C4-2B (cell line): ENCODE measurements at regions not wholly inside any gene's neighbourhood (a gene's known extent, or its start where the extent isn't known, plus 50 kb on each side); places are given as distances from the start of the nearest gene placed in this dataset.
A peak's percentile ranks its signal among the peaks of the same experiment; 100 is the strongest.
"Not testable (repeated sequence)": the region's sequence is repeated elsewhere in the genome, so short reads cannot be mapped to it uniquely, and the experiment has no call there.

Experiments used
- H3K27ac ChIP-seq: fragments of 450-650 bp; 2 replicates; pipeline ENCODE4 v1.5.1; 2017
- TF ChIP-seq, protein P1 (sequence below): fragments of 450-650 bp; conservative IDR thresholded peaks from 2 replicates; pipeline ENCODE4 v1.5.1; 2017; ENCODE audit warnings: mild to moderate bottlenecking

DNA sequence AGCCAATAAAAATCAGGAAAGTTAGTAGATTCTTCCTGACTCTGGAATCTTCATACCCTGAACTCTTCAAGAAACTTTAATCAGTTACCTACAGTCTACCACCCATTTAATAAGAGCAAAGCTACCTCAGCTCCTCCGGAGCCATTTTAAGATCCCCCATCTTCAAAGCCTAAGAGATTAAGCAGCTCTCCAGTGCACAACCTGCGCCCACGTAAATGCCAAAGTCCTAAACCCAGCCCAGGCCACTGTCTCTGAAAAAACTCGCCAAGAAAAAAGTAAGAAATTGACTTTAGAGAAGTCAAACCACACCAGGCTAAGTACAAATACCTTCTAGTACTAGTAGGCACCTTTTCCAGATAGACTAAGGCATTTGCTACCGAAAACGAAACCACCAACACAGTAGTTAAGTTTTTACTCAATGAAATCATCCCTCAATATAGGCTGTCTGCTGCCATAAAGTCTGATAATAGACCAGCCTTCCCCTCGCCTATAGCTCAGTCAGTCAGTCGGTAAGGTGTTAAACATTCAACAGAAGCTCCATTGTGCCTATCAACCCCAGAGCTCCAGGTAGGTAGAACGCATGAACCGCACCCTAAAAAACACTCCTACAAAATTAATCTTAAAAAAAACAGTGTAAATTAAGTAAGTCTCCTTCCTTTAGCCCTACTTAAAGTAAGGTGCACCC, 122.2 kb upstream of the DEFB108B start:
- H3K27ac ChIP-seq, result not testable (repeated sequence)

DNA sequence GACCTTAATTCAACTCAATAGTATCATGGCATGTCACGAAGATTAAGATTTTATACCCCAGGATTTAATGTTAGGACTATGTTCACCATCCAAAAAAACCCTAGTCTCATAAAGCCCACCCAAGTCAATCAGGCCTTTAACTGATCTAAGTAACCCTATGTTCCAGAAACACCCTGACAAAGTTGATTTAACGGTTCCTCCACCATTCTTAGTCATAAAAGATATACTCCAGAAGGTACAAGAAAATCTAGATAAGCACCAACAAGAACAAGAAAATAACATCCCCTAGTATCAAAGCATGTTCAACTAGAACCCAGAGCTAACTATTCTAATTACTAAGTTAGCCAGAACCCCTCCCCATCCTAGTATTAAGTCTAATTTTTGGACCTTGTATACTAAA, 120.7 kb upstream of the DEFB108B start:
- H3K27ac ChIP-seq, result not testable (repeated sequence)

DNA sequence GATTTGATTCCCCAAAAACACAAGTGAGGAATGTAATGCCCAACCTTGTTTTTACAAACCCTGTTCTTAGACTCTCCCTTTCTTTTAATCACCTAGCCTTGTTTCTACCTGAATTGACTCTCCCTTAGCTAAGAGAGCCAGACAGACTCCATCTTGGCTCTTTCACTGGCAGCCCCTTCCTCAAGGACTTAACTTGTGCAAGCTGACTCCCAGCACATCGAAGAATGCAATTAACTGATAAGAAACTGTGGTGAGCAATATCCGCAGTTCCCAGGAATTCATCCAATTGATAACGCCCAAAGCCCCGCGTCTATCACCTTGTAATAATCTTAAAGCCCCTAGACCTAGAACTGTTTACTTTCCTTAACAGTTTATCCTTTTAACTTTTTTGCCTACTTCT, 120.2 kb upstream of the DEFB108B start:
- H3K27ac ChIP-seq, result not testable (repeated sequence)

DNA sequence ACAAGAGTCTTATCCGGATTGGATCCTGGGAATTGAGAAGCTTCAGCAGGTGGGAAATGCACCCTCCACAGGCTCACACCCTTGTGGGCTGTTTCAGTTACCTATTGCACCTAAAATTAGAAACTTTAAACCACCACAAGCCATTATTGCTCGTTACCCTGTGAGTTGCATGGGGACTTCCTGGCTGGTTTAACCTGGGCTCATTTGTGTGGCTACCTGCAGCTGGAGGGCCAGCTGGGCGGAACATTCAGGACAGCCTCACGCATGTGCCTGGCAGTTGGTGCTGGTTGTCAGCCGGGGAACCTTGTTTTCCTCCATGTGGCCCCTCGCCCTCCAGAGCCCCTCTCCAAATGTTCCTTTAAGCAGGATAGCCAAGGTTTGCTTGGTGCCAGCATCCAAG, 118.5 kb upstream of the DEFB108B start:
- H3K27ac ChIP-seq, result not testable (repeated sequence)

DNA sequence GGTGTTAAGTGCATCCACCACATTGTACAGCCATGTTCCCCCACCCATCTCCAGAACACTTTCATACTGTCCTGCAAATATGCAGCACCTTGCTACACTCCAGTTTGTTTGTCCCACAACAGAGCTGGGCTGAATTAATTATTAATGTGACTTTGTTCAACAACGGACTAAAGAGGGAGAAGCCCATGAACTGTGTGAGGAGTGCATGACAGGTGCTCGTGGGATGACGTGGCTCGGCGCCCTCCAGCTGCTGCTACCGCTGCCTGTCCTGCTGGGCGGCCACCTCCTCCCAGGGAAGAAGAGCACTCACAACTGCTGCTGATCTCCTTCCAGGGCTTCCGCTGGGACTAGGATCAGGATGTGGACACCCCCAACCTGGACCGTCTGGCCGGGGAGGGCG, 111.2 kb upstream of the DEFB108B start:
- H3K27ac ChIP-seq, result not testable (repeated sequence)

DNA sequence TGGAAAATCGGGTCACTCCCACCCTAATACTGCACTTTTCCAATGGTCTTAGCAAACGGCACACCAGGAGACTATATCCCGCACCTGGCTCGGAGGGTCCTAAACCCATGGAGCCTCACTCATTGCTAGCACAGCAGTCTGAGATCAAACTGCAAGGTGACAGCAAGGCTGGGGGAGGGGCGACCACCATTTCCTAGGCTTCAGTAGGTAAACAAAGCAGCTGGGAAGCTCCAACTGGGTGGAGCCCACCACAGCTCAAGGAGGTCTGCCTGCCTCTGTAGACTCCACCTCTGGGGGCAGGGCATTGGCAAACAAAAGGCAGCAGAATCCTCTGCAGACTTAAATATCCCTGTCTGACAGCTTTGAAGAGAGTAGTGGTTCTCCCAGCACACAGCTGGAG, 109.0 kb upstream of the DEFB108B start:
- not testable (repeated sequence) for H3K27ac ChIP-seq

DNA sequence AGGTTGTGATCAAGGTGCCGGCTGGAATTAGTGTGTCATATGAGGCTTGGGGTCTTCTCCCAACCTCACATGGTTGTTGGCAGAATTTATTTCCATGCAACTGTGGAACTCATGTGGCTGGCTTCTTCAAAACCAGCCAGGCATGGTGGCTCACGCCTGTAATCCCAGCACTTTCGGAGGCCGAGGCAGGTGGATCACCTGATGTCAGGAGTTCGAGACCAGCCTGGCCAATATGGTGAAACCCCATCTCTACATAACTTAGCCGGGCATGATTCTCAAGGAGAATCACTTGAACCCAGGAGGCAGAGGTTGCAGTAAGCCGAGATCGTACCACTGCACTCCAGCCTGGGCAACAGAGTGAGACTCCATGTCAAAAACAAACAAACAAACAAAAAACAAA, 102.3 kb upstream of the DEFB108B start:
- not testable (repeated sequence) for H3K27ac ChIP-seq

DNA sequence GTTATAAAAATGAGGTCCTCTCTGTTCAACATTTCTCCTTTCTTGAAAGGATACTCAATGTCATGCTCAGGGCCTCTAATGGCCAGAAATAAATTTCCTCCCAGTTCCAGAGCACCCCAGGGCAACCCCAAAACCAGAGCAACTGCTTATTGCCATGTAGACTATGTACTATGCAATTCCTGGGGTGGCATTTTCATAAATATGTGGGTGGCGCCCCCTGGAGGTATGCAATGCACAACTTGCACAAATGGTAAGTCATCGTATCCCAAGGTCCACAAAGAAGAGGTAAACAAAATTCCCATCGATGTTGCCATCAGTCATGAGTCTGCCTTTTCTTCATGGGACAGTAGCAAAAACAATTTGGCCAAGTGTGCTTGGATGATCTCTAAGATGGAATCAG, 98.6 kb upstream of the DEFB108B start:
- not testable (repeated sequence) for H3K27ac ChIP-seq
- TF ChIP-seq, protein P1, sequence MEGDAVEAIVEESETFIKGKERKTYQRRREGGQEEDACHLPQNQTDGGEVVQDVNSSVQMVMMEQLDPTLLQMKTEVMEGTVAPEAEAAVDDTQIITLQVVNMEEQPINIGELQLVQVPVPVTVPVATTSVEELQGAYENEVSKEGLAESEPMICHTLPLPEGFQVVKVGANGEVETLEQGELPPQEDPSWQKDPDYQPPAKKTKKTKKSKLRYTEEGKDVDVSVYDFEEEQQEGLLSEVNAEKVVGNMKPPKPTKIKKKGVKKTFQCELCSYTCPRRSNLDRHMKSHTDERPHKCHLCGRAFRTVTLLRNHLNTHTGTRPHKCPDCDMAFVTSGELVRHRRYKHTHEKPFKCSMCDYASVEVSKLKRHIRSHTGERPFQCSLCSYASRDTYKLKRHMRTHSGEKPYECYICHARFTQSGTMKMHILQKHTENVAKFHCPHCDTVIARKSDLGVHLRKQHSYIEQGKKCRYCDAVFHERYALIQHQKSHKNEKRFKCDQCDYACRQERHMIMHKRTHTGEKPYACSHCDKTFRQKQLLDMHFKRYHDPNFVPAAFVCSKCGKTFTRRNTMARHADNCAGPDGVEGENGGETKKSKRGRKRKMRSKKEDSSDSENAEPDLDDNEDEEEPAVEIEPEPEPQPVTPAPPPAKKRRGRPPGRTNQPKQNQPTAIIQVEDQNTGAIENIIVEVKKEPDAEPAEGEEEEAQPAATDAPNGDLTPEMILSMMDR, result peak; percentile 55

DNA sequence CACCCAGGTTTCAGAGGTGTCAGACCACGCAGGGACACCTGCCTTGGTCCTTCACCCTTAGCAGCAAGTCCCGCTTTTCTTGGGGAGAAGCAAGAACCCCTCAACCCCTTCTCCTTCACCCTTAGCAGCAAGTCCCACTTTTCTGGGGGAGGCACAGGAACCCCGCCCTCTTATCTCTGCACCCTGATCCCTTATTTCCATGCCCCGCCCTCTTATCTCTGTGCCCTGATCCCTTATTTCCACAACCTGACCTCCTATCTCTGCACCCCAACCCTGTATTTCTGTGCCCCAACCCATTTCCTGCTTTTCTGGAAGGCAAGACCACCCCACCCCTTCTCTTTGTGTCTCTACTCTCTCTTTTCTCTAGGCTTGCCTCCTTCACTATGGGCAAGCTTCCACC, 94.7 kb upstream of the DEFB108B start:
- H3K27ac ChIP-seq, result not testable (repeated sequence)

DNA sequence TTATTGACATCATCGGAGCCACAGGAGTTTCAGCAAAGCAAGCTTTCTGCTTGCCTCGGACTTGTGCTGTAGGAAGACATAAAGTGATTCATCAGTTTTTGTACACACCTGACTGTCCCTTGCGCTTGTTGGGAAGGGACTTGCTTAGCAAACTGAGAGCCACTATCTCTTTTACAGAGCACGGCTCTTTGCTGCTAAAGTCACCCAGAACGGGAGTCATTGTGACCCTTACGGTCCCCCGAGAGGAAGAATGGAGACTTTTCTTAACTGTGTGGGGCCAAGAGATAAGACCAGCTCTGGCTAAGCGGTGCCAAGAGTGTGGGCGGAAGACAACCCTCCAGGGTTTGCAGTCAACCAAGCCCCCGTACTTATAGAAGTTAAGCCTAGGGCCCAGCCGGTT, 89.6 kb upstream of the DEFB108B start:
- not testable (repeated sequence) for H3K27ac ChIP-seq

DNA sequence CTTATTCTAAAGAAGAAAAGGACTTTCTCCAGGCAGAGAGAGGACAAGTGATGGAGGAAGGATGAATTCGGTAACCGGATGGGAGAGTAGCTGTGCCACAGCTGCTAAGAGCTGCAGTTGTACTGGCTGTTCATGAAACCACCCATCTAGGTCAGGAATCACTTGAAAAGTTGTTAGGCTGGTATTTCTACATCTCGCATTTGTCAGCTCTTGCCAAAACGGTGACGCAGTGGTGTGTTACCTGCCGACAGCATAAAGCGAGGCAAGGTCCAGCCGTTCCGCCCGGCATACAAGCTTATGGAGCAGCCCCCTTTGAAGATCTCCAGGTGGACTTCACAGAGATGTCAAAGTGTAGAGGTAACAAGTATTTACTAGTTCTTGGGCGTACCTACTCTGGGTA, 87.3 kb upstream of the DEFB108B start:
- not testable (repeated sequence) for H3K27ac ChIP-seq

DNA sequence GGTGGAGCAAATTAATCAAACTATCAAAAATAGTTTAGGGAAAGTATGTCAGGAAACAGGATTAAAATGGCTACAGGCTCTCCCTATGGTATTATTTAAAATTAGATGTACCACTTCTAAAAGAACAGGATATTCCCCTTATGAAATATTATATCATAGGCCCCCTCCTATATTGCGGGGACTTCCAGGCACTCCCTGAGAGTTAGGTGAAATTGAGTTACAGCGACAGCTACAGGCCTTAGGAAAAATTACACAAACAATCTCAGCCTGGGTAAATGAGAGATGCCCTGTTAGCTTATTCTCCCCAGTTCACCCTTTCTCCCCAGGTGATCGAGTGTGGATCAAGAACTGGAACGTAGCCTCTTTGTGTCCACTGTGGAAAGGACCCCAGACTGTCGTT, 86.7 kb upstream of the DEFB108B start:
- TF ChIP-seq, protein P1, result peak; percentile 75
- H3K27ac ChIP-seq, result not testable (repeated sequence)

DNA sequence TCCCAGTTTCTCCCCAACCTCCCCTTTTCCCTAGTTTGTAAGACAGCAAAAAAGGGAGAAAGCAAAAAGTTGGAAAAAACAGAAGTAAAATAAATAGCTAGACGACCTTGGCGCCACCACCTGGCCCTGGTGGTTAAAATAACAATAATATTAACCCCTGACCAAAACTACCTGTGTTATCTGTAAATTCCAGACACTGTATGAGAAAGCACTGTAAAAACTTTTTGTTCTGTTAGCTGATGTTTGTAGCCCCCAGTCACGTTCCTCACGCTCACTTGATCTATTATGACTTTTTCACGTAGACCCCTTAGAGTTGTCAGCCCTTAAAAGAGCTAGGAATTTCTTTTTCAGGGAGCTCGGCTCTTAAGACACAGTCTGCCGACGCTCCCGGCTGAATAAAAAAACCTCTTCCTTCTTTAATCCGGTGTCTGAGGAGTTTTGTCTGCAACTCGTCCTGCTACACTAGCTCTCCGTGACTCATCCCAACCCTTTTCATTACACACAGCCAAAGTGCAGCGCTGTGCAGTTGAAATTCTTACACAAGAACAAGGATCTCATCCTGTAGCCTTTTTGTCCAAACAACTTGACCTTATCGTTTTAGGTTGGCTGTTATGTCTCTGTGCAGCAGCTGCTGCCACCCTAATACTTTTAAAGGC, 83.9 kb upstream of the DEFB108B start:
- not testable (repeated sequence) for H3K27ac ChIP-seq
- TF ChIP-seq, protein P1, result peak; percentile 34

DNA sequence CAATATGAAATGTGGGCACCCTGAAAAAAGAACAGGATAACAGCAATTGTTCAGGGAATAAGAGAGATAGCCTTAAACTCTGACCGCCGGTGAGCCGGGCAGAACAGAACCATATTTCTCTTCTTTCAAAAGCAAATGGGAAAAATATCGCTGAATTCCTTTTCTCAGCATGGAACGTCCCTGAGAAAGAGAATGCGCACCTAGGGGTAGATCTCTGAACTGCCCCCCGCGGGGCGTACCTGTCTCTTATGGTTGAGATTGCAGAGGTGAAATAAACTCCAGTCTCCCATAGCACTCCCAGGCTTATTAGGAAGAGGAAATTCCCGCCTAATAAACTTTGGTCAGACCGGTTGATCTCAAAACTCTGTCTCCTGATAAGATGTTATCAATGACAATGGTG, 82.1 kb upstream of the DEFB108B start:
- not testable (repeated sequence) for H3K27ac ChIP-seq

DNA sequence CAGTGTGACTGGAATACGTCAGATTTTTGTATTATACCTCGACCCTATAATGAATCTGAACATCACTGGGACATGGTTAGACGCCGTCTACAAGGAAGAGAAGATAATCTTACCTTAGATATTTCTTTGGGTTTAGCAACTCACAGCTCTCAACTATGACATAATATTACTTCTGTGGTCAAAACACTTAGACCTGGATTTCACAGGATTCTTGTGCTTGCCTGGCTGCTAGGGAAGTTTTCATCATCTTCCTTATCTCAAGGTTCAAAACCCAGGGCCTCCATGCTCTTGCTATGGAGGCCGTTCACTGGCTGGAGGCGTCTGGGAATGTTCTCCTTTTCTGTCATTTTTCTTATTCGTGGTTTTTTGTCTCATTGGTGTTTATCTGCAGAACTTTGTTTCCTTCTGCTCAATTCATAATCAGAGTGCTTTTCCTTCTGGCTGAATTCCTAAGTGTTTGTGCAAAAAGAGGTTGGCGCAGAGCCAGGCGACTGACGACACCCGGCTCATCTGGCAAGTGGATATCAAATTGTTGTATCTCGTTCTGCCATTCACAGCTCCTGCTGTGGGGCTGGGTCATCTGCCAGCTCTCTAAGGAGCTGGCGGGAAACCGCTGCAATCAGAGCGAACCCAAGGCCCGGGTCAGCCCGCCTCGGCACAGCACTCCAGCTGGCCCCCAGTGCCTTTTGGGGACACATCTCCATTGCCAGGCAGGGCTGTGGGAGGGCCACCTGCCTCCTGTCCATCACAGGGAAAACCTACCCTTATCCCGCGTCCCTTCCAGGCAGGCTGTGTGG, 68.1 kb upstream of the DEFB108B start:
- H3K27ac ChIP-seq, result not testable (repeated sequence)

DNA sequence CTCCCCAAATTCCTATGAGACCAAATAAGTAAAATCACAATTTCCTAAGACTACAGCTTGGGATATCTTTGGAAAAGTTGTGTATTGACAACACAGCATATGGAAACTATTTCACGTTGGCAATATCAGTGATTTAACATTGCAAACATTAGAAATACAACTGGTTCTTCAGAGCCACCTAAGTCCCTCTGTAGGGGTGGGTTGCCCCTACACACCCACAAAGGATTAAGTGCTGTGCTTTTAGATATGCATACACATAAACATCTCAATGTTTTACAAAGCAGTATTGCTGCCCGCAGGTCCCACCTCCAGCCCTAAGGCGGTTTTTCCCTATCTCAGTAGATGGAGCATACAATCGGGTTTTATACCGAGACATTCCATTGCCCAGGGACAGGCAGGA, 66.0 kb upstream of the DEFB108B start:
- H3K27ac ChIP-seq, result not testable (repeated sequence)

DNA sequence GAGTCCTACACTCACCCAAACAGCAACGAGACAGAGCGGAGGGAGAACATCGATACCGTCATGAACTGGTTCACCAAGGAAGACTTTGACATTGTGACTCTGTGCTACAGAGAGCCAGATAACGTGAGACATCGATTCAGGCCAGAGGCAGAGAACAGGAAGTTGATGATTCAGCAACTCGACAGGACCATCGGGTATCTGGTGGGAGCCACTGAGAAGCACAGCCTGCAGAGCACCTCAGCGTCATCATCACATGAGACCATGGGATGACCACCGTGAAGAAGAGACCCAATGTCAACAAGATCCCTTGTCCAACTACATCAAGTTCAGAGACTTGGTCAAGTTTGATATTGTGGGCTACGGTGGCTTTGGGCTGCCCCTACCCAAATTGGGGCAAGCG, 60.8 kb upstream of the DEFB108B start:
- not testable (repeated sequence) for H3K27ac ChIP-seq
